Left ventricle myocardium inferior (tissue), 1 donor: ENCODE measurements at regions not wholly inside any gene's neighbourhood (a gene's known extent, or its start where the extent isn't known, plus 50 kb on each side); places are given as distances from the start of the nearest gene placed in this dataset.
"Not testable (repeated sequence)": the region's sequence is repeated elsewhere in the genome, so short reads cannot be mapped to it uniquely, and the experiment has no call there.

Experiments used
- DNase-seq: peaks from one replicate; pipeline ENCODE4 v3.0.0-alpha.2; 2020
- H3K27ac ChIP-seq: fragments of 200-600 bp; replicated peaks from 2 replicates; pipeline ENCODE4 v1.8.0; 2021
- H3K27me3 ChIP-seq: fragments of 200-600 bp; 2 replicates; pipeline ENCODE4 v1.8.0; 2021; ENCODE audit warnings: low read depth
- H3K36me3 ChIP-seq: fragments of 200-600 bp; 2 replicates; pipeline ENCODE4 v1.8.0; 2021
- H3K4me1 ChIP-seq: fragments of 200-600 bp; 2 replicates; pipeline ENCODE4 v1.8.0; 2021
- H3K4me3 ChIP-seq: fragments of 200-600 bp; 2 replicates; pipeline ENCODE4 v1.8.0; 2021; ENCODE audit warnings: mild to moderate bottlenecking, moderate library complexity
- H3K9me3 ChIP-seq: fragments of 200-600 bp; replicated peaks from 2 replicates; pipeline ENCODE4 v1.8.0; 2021
- intact Hi-C: fragments of 100-400 bp; cut with micrococcal nuclease; formaldehyde crosslinking; loops from one replicate; pipeline ENCODE4 v1.11.0; 2022
- TF ChIP-seq, protein P1 (sequence below): fragments of 200-600 bp; IDR thresholded peaks from 2 replicates; pipeline ENCODE4 v1.8.0; 2021; ENCODE audit warnings: antibody characterized with exemption, mild to moderate bottlenecking, borderline replicate concordance
- donor health status: DM: no; HTN: yes; CAD: no; lungs with severe emphysema.

DNA sequence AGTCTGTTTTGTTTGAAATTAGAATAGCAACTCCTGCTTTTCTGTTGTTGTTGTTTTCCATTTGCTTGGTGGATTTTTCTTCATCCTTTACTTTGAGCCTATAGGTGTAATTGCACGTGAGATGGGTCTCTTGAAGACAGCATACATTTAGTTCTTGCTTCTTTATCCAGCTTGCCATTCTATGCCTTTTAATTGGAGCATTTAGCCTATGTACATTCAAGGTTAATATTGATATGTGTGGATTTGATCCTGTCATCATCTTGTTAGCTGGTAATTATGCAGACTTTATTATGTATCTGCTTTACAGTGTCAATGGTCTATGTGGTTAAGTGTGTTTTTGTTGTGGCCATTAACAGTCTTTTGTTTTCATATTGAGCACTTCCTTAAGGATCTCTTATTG, 708.9 kb upstream of the ANKRD30A start:
- Histone ChIP-seq H3K36me3 (no peaks in the 10 kb centered on the region), H3K4me1 (no peaks in the 10 kb centered on the region), H3K27ac (no peak overlapping the region), H3K9me3 (peaks cover 23% of the 10 kb centered on the region), H3K4me3 (no peak overlapping the region), H3K27me3 (no peaks in the 10 kb centered on the region)
- TF ChIP-seq, protein P1, sequence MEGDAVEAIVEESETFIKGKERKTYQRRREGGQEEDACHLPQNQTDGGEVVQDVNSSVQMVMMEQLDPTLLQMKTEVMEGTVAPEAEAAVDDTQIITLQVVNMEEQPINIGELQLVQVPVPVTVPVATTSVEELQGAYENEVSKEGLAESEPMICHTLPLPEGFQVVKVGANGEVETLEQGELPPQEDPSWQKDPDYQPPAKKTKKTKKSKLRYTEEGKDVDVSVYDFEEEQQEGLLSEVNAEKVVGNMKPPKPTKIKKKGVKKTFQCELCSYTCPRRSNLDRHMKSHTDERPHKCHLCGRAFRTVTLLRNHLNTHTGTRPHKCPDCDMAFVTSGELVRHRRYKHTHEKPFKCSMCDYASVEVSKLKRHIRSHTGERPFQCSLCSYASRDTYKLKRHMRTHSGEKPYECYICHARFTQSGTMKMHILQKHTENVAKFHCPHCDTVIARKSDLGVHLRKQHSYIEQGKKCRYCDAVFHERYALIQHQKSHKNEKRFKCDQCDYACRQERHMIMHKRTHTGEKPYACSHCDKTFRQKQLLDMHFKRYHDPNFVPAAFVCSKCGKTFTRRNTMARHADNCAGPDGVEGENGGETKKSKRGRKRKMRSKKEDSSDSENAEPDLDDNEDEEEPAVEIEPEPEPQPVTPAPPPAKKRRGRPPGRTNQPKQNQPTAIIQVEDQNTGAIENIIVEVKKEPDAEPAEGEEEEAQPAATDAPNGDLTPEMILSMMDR = no peak
- intact Hi-C loops = no loop called here
- no peak for DNase-seq

DNA sequence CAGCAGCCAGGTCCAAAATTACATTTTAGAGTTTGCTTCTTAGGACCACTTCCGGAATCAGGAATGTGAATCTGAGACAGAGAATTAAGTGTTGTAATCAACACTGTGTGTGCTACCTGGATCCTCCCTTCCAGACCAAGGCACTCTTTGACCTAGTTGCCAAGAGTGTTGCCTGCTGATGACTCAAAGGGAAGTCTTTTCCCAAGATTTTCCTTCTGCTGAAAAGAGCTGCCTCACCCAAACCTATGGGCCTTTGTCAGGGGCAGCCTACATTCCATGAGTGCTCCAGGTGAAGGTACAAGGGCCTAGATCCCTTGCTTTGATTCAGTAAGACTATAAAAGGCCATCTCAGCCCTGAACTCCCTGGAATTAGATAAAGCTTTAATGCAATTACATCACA, 712.5 kb upstream of the ANKRD30A start:
- DNase-seq = no peak
- H3K27ac ChIP-seq = no peak overlapping the region
- TF ChIP-seq, protein P1 = no peak
- H3K4me3 ChIP-seq = no peak overlapping the region
- intact Hi-C loops = no loop called here
- peaks cover 23% of the 10 kb centered on the region for H3K9me3 ChIP-seq
- no peaks in the 10 kb centered on the region for H3K27me3 ChIP-seq
- no peaks in the 10 kb centered on the region for H3K4me1 ChIP-seq
- no peaks in the 10 kb centered on the region for H3K36me3 ChIP-seq

DNA sequence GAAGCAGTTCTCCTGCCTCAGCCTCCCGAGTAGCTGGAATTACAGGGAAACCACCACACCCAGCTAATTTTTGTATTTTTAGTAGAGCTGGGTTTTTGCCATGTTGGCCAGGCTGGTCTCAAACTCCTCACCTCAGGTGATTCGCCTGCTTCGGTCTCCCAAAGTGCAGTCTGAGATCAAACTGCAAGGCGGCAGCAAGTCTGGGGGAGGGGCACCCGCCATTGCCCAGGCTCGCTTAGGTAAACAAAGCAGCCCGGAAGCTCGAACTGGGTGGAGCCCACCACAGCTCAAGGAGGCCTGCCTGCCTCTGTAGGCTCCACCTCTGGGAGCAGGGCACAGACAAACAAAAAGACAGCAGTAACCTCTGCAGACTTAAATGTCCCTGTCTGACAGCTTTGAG, 725.2 kb upstream of the ANKRD30A start:
- H3K9me3 ChIP-seq = peaks cover 12% of the 10 kb centered on the region
- H3K4me3 ChIP-seq, intact Hi-C loops, H3K36me3 ChIP-seq, H3K27me3 ChIP-seq, H3K27ac ChIP-seq, DNase-seq, H3K4me1 ChIP-seq: not testable (repeated sequence)

DNA sequence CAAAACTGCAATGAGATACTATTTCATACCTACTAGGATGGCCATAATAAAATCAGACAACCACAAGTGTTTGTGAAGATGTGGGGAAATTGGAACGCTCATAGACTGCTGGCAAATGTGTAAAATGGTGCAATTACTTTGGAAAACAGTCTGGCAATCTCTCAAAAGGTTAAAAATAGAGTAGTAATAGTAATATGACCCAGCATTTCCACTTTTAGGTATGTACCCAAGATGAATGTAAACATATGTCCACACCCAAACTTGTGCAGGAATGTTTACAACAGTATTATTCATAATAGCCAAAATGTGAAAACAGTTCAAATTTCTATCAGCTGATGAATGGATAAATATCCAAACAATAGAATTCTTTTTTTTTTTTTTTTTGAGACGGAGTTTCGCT, 731.6 kb upstream of the ANKRD30A start:
- no peaks in the 10 kb centered on the region for H3K4me1 ChIP-seq
- TF ChIP-seq, protein P1 = no peak
- intact Hi-C loops = no loop called here
- DNase-seq = no peak
- H3K27ac ChIP-seq = no peak overlapping the region
- no peak overlapping the region for H3K4me3 ChIP-seq
- no peaks in the 10 kb centered on the region for H3K9me3 ChIP-seq
- no peaks in the 10 kb centered on the region for H3K27me3 ChIP-seq
- no peaks in the 10 kb centered on the region for H3K36me3 ChIP-seq

DNA sequence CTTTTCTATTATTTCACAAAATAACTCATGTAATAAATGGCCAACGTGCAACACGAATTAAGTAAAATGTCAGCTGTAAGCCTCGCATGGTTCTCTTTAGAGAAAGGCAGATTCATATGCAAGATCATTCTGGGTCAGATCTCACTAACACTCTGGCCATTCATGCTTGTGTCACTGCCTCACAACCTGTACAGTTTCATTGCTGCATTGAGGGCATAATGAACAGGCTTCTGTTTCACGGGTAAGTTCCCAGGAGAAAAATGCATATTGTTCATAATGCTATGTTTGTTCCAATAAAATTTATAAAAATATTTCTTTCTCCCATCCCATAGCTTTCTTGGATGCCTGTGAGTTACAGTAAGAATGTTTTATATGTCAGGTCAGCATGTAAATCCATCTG, 734.0 kb upstream of the ANKRD30A start:
- no peak for DNase-seq
- Histone ChIP-seq H3K4me3 (no peak overlapping the region), H3K4me1 (no peaks in the 10 kb centered on the region), H3K27ac (no peak overlapping the region), H3K36me3 (no peaks in the 10 kb centered on the region), H3K9me3 (no peaks in the 10 kb centered on the region), H3K27me3 (no peaks in the 10 kb centered on the region)
- intact Hi-C loops = no loop called here
- TF ChIP-seq, protein P1 = no peak

DNA sequence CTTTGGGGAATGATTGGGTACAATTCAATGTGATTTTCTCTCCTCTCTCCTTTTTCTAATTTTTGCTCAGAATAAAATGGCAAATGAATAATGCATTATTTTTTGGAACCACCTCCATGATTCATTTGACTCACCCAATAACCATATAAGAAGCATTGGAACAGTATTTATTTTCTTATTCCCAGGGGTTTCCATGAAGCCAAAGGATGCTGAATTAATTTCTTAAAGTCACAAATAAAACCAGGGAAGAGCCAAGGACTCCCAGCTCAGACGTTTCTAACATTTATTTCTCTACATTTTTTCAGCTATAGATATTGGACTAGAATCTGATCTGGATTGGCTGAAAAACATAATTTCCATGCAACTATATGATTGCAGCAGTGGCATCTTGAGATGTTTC, 735.2 kb upstream of the ANKRD30A start:
- H3K36me3 ChIP-seq = no peaks in the 10 kb centered on the region
- H3K9me3 ChIP-seq = no peaks in the 10 kb centered on the region
- no peaks in the 10 kb centered on the region for H3K4me1 ChIP-seq
- TF ChIP-seq, protein P1 = no peak
- H3K27me3 ChIP-seq = no peaks in the 10 kb centered on the region
- intact Hi-C loops = no loop called here
- no peak overlapping the region for H3K4me3 ChIP-seq
- DNase-seq = no peak
- H3K27ac ChIP-seq = no peak overlapping the region
